Smooth muscle cell (in vitro differentiated cells): ENCODE measurements at regions not wholly inside any gene's neighbourhood (a gene's known extent, or its start where the extent isn't known, plus 50 kb on each side); places are given as distances from the start of the nearest gene placed in this dataset.

ENCODE experiments used
- DNase-seq: peaks from one replicate; lab custom pipeline; 2025; ENCODE audit not compliant: unreplicated experiment; lab: John Stamatoyannopoulos, UW
- H2AFZ ChIP-seq: fragments of 200-600 bp; sonication (generic); 2 replicates; pipeline ENCODE4 v1.6.0; 2016; ENCODE audit warnings: antibody characterized with exemption, low read depth, mild to moderate bottlenecking
- H3F3A ChIP-seq: fragments of 200-600 bp; sonication (generic); 2 replicates; pipeline ENCODE4 v1.6.0; 2017; ENCODE audit warnings: antibody characterized with exemption, low read depth
- H3K27ac ChIP-seq: fragments of 200-600 bp; sonication (generic); 2 replicates; pipeline ENCODE4 v1.5.1; 2016; ENCODE audit warnings: low read depth, mild to moderate bottlenecking
- H3K27me3 ChIP-seq: fragments of 200-600 bp; sonication (generic); 2 replicates; pipeline ENCODE4 v1.6.1; 2016; ENCODE audit warnings: low read depth, mild to moderate bottlenecking
- H3K36me3 ChIP-seq: fragments of 200-600 bp; sonication (generic); 2 replicates; pipeline ENCODE4 v1.5.1; 2016; ENCODE audit warnings: low read depth
- H3K4me1 ChIP-seq: fragments of 200-600 bp; sonication (generic); 2 replicates; pipeline ENCODE4 v1.5.1; 2016; ENCODE audit warnings: low read depth
- H3K4me2 ChIP-seq: fragments of 200-600 bp; sonication (generic); 2 replicates; pipeline ENCODE4 v1.6.0; 2016; ENCODE audit warnings: mild to moderate bottlenecking
- H3K4me3 ChIP-seq: fragments of 200-600 bp; sonication (generic); 2 replicates; pipeline ENCODE4 v1.5.1; 2016; ENCODE audit warnings: mild to moderate bottlenecking
- H3K79me2 ChIP-seq: fragments of 200-600 bp; sonication (generic); 2 replicates; pipeline ENCODE4 v1.6.0; 2016; ENCODE audit warnings: low read depth, mild to moderate bottlenecking
- H3K9ac ChIP-seq: fragments of 200-600 bp; sonication (generic); 2 replicates; pipeline ENCODE4 v1.6.0; 2016; ENCODE audit warnings: low read depth
- H3K9me3 ChIP-seq: fragments of 200-600 bp; sonication (generic); replicated peaks from 2 replicates; pipeline ENCODE4 v1.5.1; 2016; ENCODE audit warnings: low read depth
- H4K20me1 ChIP-seq: fragments of 200-600 bp; sonication (generic); 2 replicates; pipeline ENCODE4 v1.6.0; 2016; ENCODE audit warnings: low read depth
- CTCF ChIP-seq: fragments of 200-600 bp; sonication (generic); IDR thresholded peaks from 2 replicates; pipeline ENCODE4 v1.5.1; 2017; ENCODE audit warnings: borderline replicate concordance, mild to moderate bottlenecking, antibody characterized with exemption; ENCODE audit not compliant: insufficient read depth, poor library complexity, severe bottlenecking
- WGBS: methylation state at CpG from one replicate; pipeline ENCODE4 v1.1.7; 2016; ENCODE audit warnings: low lambda C conversion rate; 5-methylcytosine and 5-hydroxymethylcytosine counted together

- Histone ChIP-seq H3K79me2 (no peaks in the 10 kb centered on the region), H3K27ac (no peak overlapping the region), H3K9ac (no peak overlapping the region), H3F3A (no peaks in the 10 kb centered on the region), H3K27me3 (no peaks in the 10 kb centered on the region), H4K20me1 (no peaks in the 10 kb centered on the region), H2AFZ (no peak overlapping the region), H3K4me1 (no peaks in the 10 kb centered on the region), H3K4me2 (no peak overlapping the region), H3K36me3 (no peaks in the 10 kb centered on the region), H3K4me3 (no peak overlapping the region), H3K9me3 (no peaks in the 10 kb centered on the region)
- DNase-seq, result no peak
- WGBS, result 96% methylated on average over 5 of the region's 5 CpGs
- TF ChIP-seq CTCF, result no peak
These were observed 423.0 kb downstream of the TUSC1 start for GRCh38 chr9:25255216-25255615.

- H3F3A ChIP-seq, result no peaks in the 10 kb centered on the region
- H3K79me2 ChIP-seq, result no peaks in the 10 kb centered on the region
- no peak for TF ChIP-seq CTCF
- no peak for DNase-seq
- no peaks in the 10 kb centered on the region for H3K36me3 ChIP-seq
- H3K27me3 ChIP-seq, result no peaks in the 10 kb centered on the region
- H3K4me3 ChIP-seq, result no peak overlapping the region
- 91% methylated on average over 2 of the region's 2 CpGs for WGBS
- no peak overlapping the region for H3K4me2 ChIP-seq
- no peak overlapping the region for H2AFZ ChIP-seq
- H4K20me1 ChIP-seq, result no peaks in the 10 kb centered on the region
- no peak overlapping the region for H3K9ac ChIP-seq
- no peaks in the 10 kb centered on the region for H3K9me3 ChIP-seq
- no peaks in the 10 kb centered on the region for H3K4me1 ChIP-seq
- no peak overlapping the region for H3K27ac ChIP-seq
These were observed 424.2 kb downstream of the TUSC1 start for GRCh38 chr9:25254051-25254450.

GRCh38 chr9:25241421-25241820 is 436.8 kb downstream of the TUSC1 start:
- Histone ChIP-seq H3K27me3 (no peaks in the 10 kb centered on the region), H4K20me1 (no peaks in the 10 kb centered on the region), H3K4me3 (no peak overlapping the region), H3F3A (no peaks in the 10 kb centered on the region), H3K27ac (no peak overlapping the region), H3K79me2 (no peaks in the 10 kb centered on the region), H3K4me2 (no peak overlapping the region), H3K9me3 (no peaks in the 10 kb centered on the region), H3K4me1 (no peaks in the 10 kb centered on the region), H3K9ac (no peak overlapping the region), H3K36me3 (no peaks in the 10 kb centered on the region), H2AFZ (no peak overlapping the region)
- no peak for DNase-seq
- no peak for TF ChIP-seq CTCF
- 82% methylated on average over 3 of the region's 3 CpGs for WGBS

GRCh38 chr9:25226901-25227686 is 451.1 kb downstream of the TUSC1 start:
- no peak for DNase-seq
- no peak overlapping the region for H3K4me2 ChIP-seq
- WGBS, result 96% methylated on average over 8 of the region's 8 CpGs

More at GRCh38 chr9:25226901-25227686, 451.1 kb downstream of the TUSC1 start:
- H3F3A ChIP-seq, result no peaks in the 10 kb centered on the region
- no peak for TF ChIP-seq CTCF
- no peaks in the 10 kb centered on the region for H3K36me3 ChIP-seq
- no peak overlapping the region for H3K27ac ChIP-seq
- no peaks in the 10 kb centered on the region for H3K27me3 ChIP-seq
- H4K20me1 ChIP-seq, result no peaks in the 10 kb centered on the region
- no peaks in the 10 kb centered on the region for H3K4me1 ChIP-seq
- no peak overlapping the region for H3K4me3 ChIP-seq
- H3K9me3 ChIP-seq, result no peaks in the 10 kb centered on the region
- no peak overlapping the region for H3K9ac ChIP-seq
- H2AFZ ChIP-seq, result no peak overlapping the region
- H3K79me2 ChIP-seq, result no peaks in the 10 kb centered on the region
